DND-41 (cell line): ENCODE measurements at regions not wholly inside any gene's neighbourhood (a gene's known extent, or its start where the extent isn't known, plus 50 kb on each side); places are given as distances from the start of the nearest gene placed in this dataset.

Experiments
- CTCF ChIP-seq: IDR thresholded peaks from 2 replicates; pipeline ENCODE4 v1.5.1; 2012; ENCODE audit warnings: borderline replicate concordance, low read length, moderate library complexity, mild to moderate bottlenecking; ENCODE audit not compliant: poor library complexity, severe bottlenecking; ENCODE audit errors: extremely low read depth
- EZH2 ChIP-seq: IDR thresholded peaks from 3 replicates; pipeline ENCODE4 v1.6.1; 2012; ENCODE audit warnings: borderline replicate concordance, low read depth, mild to moderate bottlenecking, moderate library complexity, low read length, inconsistent platforms; ENCODE audit not compliant: severe bottlenecking

DNA sequence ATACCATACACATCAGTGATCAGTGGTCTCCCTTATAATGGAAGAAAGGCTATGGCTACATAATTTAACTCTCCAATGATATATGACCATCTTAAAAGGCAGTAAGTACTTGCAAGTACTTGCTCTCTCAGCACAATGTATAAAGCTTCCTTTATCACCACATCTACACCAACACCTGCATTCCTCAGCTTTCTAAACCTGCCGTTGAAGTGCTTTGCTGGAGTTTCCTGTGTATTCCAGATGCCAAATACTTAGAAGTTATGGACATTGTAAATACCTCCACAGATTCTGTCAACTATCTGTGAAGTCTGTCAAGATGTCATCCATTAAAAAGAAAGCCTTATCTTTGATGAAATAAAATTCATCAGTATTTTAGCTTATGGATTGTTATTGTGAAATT is 335.0 kb upstream of the GALNTL6 start:
- TF ChIP-seq CTCF = no peak
- TF ChIP-seq EZH2 = no peak
